ENCODE measurements at regions not wholly inside any gene's neighbourhood (a gene's known extent, or its start where the extent isn't known, plus 50 kb on each side); places are given as distances from the start of the nearest gene placed in this dataset.

GRCh38 chr11:43261775-43262174, 50.0 kb upstream of the API5 start:
- no peak for TF ChIP-seq EP300 (IDR thresholded peaks at IDR 0.05; ENCODE audit: borderline replicate concordance)
- TF ChIP-seq TAF1 (IDR thresholded peaks at IDR 0.05; ENCODE audit: low read depth): no peak
- no peak for TF ChIP-seq EGR1 (IDR thresholded peaks at IDR 0.05)
